Kasumi-1 (cell line): ENCODE measurements at regions not wholly inside any gene's neighbourhood (a gene's known extent, or its start where the extent isn't known, plus 50 kb on each side); places are given as distances from the start of the nearest gene placed in this dataset.
"Not testable (repeated sequence)": the region's sequence is repeated elsewhere in the genome, so short reads cannot be mapped to it uniquely, and the experiment has no call there.

Experiments used
- DNase-seq, 2 experiments: peaks; one replicate each; lab custom pipeline; 2025; lab: John Stamatoyannopoulos, UW

DNA sequence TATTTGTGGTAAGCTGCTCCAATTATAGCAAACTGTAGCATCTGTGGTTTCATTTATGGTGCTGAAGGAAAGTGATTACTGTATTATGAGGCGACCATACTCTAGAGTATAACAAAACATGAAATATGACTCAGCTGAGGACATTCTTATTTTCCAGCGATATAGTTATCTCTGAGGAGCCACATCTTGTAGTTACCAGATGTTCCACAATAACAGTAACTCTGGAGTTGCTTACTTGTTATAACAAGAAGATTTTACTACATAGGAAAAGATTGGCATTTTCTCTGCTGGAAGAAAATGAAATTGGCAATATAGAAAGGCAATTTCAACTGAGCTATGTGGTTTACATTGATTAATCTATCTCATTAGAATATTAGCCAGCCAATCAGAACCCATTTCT is 1634.2 kb downstream of the PCDH9 start:
- no peak for DNase-seq

DNA sequence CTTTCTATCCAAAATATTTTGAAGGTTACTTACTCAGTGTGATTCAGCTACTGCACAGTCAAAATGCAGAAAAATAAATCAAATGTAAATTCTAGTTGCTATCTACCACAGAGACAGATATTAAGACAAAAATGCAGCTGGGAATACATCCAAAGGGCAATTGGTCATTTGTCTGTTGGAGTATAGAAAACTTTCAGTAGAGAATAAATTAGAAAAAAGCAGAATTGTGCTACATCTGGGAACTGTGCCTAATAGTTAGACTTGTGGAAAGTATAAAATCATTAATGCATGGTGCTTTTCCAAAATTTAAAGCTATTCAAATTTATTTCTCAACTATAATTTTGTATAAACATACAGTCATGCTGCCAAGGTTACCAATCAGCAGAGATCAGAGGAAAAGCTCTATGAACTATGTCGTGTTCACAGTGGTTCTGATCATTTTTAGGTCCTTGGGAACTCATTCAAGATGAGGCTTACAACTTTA is 1635.8 kb downstream of the PCDH9 start:
- no peak for DNase-seq

DNA sequence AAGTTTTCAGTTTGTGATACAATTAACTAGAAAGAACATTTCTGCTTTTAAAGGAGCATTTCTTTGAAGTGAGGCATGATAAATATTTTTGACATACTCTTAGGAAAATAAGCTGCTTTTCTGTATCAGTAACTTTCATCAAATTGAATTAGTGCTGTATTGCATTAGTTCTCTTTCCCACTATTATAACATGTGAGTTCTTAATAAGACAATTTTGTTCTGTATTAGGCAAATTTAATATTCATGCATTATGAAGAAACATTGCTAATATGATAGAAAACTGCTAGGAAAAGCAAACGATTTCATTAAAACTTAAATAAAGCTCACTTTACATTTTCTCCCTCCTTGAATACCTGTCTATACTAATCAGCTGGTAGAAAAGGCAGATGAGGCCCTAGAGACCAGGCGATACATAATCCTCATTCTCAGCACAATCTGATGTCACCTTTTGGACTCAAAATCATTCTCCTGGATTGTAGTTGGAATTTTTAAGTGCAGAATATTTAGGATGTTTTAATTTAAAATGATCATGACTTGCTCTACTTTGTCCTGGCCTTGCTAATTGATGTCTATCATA is 1636.8 kb downstream of the PCDH9 start:
- DNase-seq, result no peak

DNA sequence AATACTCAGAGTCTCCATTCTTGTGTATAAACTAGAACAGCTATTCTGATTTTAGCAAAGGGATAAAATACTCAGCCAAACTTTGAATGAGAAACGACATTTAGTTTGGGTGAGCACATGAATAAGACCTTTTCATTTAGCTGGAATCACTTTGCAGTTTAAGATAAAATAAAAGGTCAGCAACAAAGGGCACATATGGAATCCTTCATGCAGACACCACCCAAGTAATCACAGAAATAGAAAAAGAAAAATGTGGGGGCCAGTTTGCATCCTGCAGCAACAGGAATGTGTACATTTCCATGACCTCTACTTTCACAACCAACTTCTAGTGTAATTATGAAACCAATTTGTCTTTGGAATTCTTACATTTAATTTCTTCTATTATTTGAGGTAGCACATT is 1637.4 kb downstream of the PCDH9 start:
- DNase-seq, result no peak

DNA sequence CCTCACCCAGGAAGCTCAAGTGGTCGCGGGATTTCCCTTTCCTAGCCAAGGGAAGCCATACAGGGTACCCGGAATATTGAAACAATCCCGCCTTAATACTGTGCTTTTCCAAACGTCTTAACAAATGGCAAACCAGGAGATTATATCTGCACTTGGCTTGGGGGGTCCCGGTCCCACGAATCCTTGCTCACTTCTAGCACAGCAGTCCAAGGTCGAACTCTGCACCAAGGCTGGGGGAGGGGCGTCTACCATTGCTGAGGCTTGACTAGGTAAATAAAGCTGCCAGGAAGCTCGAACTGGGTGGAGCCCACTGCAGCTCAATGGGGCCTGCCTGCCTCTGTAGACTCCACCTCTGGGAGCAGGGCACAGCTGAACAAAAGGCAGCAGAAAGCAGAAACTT is 1644.8 kb downstream of the PCDH9 start:
- no peak for DNase-seq

DNA sequence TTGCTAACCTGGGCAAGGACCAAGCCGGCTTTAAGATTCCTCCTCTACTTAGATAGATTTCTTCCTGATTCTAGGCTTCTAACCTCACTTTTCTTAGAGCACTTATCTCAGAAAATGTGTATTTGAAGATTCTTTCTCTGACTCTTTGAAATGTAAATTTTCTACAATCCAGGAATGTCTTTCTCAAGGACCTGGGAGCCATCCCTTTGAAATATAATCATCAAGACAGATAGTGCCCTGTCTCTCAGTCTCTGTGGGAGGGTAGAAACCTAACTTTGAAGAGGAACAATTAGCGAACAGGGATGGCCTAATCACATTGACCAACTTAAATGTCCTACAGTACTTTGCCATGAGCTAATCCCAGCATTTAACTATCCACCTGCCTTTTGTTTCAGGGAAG is 1646.0 kb downstream of the PCDH9 start:
- no peak for DNase-seq

DNA sequence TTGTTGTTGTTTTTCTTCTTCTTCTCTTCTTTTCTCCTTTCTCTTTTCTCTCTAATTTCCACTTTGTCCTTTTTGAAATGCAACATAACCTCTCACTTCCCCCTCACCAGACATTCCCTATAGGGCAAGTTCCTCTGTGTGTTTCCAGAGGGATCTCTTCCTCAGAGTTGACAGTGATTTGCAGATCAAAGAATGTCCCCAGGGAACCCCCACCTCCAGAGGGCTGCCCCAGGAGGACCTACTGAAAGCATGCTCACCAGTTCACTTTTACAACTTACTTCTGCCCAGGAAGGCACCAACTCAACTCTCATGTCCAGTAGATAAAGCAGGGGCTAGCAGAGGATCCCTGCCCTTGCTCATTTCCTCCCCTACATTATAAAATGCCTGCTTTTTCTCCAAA is 1648.0 kb downstream of the PCDH9 start:
- DNase-seq, result no peak

DNA sequence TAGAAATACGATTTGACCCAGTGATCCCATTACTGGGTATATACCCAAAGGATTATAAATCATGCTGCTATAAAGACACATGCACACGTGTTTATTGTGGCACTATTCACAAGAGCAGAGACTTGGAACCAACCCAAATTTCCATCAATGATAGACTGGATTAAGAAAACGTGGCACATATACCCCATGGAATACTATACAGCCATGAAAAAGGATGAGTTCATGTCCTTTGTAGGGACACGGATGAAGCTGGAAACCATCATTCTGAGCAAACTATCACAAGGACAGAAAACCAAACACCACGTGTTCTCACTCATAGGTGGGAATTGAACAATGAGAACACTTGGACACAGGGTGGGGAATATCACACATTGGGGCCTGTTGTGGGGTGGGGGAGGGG is 1665.6 kb downstream of the PCDH9 start:
- DNase-seq, result not testable (repeated sequence)

DNA sequence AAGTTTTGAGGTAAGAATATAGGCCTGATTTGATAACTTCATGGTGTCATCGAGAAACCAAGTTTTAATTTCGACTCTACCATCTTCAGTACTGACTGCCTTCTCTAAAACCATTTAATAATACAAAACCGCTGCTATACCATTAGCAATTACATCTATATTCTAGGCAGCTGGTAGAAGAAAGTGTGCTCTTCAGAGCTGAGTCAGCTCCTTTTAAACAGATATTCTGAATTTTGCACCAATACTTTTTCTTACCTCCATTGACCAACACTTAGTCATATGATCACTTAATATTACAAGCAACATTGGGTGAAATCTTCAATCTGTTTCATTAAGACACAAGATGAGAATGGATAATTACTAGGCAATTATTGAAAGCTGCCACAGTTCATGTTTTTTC is 1667.8 kb downstream of the PCDH9 start:
- DNase-seq, result no peak

DNA sequence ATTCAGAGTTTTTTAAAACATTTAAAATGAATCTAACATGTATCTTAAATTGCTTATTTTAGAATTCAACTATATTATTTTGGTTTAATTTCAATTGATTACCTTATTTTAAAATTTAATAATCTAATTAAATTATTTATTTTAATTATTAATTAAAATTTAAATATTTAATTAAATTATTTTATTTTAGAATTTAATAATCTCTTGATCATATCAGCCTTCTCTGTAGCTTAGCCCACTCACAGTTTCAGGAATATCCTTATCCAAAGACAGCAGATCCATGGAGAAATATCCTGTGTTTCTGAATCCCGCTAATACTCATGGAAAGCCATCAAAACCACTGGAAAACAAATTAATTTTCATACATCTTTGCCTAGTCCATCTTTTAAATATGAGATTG is 1669.2 kb downstream of the PCDH9 start:
- DNase-seq, result no peak

DNA sequence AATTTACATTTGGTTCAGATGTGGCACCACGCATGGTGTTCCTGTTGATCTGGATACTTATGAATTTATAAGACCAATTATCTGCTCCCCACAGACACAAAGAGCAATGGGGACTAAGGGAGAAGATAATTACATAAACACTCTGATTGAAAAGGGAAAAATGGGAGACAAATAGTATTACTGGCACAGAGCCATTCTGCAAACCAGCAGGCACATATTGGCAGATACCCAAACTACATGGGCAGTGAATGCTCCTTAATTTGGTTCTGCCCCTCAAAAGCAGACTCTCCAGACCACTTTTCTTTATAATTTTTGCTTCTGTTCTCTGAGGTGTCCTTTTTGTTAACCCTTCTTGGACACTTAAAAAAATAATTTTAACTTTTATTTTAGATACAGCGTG is 1674.2 kb downstream of the PCDH9 start:
- no peak for DNase-seq

DNA sequence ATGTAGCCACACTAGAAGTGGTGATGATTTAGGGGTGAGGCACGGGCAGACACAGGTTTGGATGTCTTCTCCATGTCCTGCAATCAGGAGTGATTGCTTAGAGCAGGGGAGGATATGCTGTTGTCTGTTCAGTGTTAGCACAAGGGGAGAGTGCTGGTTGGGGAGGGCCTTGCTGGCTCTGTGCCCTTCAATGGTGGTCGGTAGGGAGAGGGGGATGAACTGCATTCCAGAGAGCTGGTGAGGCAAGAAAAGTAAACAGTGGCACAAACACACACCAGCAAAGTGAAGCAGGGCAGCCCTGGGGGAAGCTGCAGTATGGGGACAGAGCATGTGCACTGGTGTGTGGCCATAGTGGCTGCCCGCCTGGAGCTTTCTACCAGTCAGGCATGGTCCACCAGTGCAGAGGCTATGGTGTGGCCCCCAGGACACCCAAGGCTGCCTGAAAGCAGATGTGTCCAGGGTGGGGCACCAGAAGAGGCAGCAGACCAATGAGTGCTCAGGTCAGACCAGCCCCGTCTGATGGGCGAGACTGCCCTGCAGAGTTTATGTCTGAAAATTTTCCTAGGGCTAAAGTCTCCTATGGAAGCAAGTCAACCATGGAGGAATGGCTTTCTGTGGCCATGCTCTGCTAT is 1676.9 kb downstream of the PCDH9 start:
- DNase-seq, result no peak

DNA sequence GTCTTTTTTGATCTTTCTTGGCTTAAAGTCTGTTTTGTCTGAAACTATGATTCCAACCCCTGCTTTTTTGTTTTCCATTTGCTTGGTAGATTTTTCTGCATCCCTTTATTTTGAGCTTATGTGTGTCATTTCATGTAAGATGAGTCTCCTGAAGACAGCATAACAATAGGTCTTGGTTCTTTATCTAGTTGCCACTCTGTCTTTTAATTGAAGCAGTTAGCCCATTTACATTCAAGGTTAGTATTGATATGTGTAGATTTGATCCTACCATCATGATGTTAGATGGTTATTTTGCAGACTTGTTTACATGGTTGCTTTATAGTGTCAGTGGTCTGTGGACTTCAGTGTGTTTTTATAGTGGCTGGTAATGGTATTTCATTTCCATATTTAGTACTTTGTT is 1678.9 kb downstream of the PCDH9 start:
- DNase-seq, result no peak

DNA sequence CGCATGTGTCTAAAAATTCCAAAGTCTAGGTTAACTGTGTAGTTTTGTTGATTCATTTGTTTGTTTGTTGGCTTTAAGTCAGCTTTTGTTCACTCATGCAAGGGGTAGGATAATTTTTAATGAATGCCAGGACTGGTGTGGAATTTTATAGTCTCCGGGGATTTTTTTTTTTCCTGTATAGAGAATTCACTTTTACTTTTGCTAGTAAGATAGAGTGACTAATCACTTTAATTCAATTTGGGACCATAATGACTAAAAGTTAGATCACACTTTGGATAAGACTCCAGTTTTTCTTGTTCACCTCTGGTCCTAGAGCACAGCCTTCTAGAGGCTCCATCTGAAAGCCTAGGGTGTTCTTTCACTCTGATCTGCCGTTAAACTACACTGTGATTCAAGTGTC is 1690.0 kb downstream of the PCDH9 start:
- no peak for DNase-seq

DNA sequence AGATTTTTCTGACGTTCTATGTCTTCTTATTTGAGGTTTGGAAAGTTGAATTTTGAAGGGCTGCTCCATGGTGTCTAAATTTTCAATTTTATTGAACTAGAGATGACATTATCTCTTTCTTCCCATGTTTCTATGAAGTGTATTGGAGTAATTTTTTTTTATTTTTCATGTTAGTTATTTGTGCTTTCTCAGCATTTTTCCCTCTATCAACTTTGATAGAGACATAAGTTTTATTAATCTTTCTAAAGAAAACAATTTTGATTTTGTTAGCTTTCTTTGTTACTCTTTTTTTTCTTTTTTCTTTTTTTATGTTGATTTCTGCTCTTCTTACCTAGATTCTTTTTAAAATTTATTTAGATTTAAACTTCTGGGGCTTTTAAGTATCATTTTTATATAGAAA is 1694.8 kb downstream of the PCDH9 start:
- DNase-seq, result no peak

DNA sequence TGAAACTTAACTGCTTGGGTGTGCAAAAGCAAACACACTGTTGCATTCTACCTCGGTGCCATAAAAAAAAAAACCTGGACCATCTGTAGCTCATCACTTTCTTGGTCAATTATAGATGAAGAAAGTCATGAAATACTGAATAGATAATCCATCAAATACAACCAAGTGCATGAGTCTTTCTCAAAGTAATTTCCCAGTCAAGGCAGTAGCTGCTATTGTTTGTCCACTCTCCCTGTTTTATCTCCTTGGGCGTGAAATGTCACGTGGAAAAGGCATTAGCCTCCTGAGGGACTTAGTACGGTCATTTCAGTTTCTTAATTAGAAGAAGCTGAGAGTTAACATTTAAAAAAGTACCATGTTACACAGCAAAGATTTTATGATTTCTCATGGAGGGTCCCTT is 1697.9 kb downstream of the PCDH9 start:
- DNase-seq, result no peak

DNA sequence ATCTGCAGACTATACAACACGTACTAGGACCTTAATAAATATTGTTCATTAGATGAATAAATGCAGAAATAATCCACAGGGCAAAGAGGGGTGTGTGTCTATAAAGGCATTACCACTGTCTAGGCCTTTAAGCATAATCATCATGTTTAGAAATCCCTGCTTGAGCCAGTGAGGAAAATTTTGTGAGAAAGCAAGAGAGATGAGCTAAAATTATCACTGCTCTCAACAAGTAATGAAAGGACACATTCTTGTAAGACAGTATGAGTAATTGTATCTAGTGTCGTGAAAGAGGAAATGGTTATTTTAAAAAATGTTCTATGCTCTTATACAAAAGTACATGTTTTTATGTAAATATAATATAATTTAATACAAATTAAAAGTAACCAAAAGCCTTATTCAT is 1699.4 kb downstream of the PCDH9 start:
- DNase-seq, result peak in 1 of 2 experiments; percentile 2

DNA sequence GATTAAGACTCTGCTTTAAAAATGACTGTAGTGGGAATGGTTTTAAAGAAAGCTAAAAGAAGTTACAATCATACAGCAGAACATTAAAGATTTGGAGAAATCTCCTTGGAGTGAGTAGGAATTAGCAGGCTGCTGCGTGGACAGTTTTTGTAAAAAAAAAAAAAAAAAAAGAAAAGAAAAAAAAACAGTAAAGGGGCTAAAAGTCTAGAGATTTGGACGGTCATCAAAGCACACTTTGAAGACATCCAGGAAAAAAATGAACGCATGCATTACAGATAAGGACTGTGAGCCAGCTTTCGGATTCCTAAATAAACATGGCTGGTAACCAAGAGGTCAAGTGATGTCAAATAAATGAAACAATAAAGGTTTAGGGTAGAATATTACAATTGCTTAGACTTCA is 1700.6 kb downstream of the PCDH9 start:
- DNase-seq, result no peak

DNA sequence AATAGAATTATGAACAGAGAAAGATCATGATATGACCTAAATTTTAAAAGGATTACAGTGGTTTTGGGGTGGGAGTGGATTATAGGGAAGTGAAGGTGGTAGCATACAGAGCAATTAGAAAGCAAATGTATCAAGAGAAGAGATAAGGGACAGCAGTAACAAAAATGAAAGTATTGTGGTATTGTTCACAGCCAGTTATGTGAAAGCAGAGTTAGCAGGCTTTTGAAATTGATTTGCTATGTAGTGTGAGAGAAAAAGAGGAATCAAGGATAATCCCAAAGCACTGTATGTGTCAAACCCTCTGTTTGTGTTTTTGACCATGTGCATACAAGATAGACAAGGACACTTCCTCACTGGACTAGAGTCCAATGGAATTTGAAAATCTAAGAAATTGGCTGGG is 1721.4 kb downstream of the PCDH9 start:
- DNase-seq, result no peak

DNA sequence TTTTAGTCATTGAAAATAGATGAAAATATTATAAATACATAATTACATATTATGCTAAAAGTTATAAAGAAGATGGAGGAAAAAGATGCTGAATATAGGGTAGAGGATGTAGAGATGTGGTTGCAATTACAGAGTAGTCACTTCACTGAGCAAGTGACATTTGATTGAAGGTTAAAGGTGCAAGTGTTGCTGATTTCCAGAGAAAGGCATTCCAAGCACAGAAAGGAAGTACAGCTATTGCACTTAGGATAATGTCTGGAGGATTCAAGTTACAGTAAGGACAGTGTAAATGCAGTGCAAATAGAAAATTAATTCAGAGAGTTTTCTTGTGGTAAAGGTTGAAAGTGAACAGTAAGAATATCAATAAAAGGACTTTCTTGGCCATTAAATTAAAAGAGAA is 1721.8 kb downstream of the PCDH9 start:
- no peak for DNase-seq

DNA sequence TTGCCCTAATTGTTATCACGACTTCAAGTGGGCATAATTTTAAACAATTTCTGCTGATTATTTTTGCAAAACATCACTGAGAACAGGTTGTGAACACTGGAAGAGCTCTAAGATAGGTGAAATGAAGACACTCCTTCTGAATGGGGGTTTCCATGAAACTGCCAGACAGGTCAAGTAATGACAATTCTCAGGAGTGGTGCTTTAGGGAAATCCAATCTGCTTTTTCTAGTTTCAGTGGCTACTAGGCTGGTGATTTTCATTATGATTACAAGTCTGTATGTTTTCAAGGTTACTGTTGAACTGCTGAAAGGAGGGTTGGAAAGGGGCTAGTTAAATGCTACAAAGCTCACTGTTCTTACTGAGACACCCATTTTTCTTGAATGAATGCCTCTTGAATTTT is 1724.2 kb downstream of the PCDH9 start:
- DNase-seq, result no peak

DNA sequence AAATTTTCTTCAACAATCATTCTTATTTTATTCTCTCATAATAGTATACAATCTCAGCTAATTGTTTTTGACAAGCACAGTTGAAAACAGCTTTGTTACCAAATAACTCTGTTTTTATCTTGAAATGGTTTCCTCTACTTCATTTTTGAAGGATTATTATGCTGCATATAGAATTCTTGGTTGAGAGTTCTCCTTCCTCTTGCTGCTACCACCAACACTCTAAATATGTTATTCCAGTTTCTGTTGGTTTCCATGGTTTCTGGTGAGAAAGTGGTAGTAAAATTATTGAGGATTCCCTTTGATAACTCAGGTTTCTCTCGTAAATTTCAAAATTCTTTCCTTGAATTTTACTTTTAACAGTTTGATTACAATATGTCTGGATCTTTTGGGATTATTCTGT is 1725.9 kb downstream of the PCDH9 start:
- no peak for DNase-seq

DNA sequence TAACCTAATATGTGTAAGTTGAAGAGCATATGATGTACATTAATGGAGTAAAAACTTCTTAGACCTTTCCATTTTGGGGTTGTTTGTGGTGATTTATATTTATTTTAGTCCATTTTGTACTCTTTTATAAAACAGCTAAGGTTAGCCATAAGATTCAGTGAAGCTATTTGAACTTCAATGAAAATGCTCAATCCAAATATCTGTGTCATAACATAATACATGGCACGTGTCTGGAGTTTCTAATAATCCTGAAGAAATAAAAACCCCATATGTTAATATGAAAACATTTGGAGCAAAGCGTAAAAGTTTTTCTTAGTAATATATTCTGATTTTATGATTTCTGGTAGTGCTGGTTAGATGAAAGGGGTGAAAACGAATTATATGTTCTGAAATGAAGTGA is 1729.7 kb downstream of the PCDH9 start:
- DNase-seq, result no peak

DNA sequence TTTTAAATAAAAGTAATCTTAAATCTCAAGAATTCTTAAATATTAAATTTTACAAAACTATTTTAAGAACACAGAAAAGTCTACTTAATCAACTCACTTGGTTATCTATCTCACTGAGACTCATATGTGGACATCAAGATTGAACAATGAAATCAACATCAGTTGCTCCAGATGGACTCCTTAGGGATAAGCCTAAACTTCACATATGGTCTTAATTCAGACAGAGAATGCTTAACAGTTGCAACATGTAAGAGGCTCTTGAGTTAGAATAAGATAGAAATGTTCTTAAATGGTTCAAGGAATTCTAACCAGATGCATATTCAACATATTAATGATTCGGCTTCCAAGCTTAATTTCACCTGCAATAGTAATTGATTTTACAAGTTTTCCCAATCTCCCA is 1730.9 kb downstream of the PCDH9 start:
- DNase-seq, result no peak
